Calu3 (cell line): ENCODE measurements at regions not wholly inside any gene's neighbourhood (a gene's known extent, or its start where the extent isn't known, plus 50 kb on each side); places are given as distances from the start of the nearest gene placed in this dataset.

ENCODE experiments used
- BruUV-seq: library from RNA; stranded (reverse); fragments of 400-500 nt; replicated peaks from 2 replicates; lab custom pipeline; 2021; lab: Mats Ljungman, UMichigan
- CTCF ChIA-PET: fragments of 300-600 bp; sonication (Branson Sonifier 250); formaldehyde crosslinking; loops from one replicate; lab custom pipeline; 2022; ENCODE audit warnings: antibody characterized with exemption; lab: Charles Lee
- DNase-seq: peaks from one replicate; pipeline ENCODE4 v3.0.0; 2022
- H3K27ac Mint-ChIP-seq: one replicate; pipeline ENCODE4 v1.8.0; 2022; ENCODE audit warnings: mixed read lengths; ENCODE audit not compliant: unreplicated experiment
- H3K27me3 Mint-ChIP-seq: one replicate; pipeline ENCODE4 v1.8.0; 2022; ENCODE audit warnings: mixed read lengths; ENCODE audit not compliant: unreplicated experiment
- H3K36me3 Mint-ChIP-seq: one replicate; pipeline ENCODE4 v1.8.0; 2022; ENCODE audit warnings: mild to moderate bottlenecking, moderate library complexity, mixed read lengths; ENCODE audit not compliant: insufficient read depth, unreplicated experiment
- H3K4me1 Mint-ChIP-seq: one replicate; pipeline ENCODE4 v1.8.0; 2022; ENCODE audit warnings: mild to moderate bottlenecking, low read depth, mixed read lengths; ENCODE audit not compliant: unreplicated experiment
- H3K4me3 Mint-ChIP-seq: one replicate; pipeline ENCODE4 v1.8.0; 2022; ENCODE audit warnings: mild to moderate bottlenecking, low read depth, moderate library complexity, mixed read lengths; ENCODE audit not compliant: unreplicated experiment
- H3K9me3 Mint-ChIP-seq: one replicate; pipeline ENCODE4 v1.8.0; 2022; ENCODE audit warnings: low read depth, mixed read lengths; ENCODE audit not compliant: unreplicated experiment
- intact Hi-C: fragments of 100-400 bp; cut with micrococcal nuclease; formaldehyde crosslinking; loops from one replicate; pipeline ENCODE4 v1.10.0; 2022; ENCODE audit not compliant: unreplicated experiment
- TF ChIP-seq, protein P1 (sequence below): fragments of 200-600 bp; IDR thresholded peaks from one replicate; pipeline ENCODE4 v1.8.0; 2022; ENCODE audit warnings: antibody characterized with exemption; ENCODE audit not compliant: unreplicated experiment

DNA sequence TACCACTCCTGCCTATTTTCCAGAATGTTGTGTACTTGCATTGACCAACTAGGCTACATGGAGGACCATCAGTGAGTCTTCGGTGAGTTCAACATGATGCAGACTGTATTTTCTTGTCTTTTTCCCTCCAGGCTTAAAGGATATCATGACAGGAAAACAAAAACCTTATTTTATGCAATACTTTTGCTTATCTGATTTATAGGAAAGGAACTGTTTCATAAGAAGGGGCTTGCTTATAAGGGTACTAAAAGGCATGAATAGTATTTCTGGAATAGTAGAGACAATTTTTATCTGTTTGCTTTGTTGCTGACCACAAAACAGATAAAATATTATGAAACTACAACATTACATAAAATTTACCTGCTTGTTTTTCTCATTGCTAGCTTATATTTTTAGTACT is 374.7 kb downstream of the KLF5 start:
- no peak overlapping the region for H3K4me3 Mint-ChIP-seq
- TF ChIP-seq, protein P1, sequence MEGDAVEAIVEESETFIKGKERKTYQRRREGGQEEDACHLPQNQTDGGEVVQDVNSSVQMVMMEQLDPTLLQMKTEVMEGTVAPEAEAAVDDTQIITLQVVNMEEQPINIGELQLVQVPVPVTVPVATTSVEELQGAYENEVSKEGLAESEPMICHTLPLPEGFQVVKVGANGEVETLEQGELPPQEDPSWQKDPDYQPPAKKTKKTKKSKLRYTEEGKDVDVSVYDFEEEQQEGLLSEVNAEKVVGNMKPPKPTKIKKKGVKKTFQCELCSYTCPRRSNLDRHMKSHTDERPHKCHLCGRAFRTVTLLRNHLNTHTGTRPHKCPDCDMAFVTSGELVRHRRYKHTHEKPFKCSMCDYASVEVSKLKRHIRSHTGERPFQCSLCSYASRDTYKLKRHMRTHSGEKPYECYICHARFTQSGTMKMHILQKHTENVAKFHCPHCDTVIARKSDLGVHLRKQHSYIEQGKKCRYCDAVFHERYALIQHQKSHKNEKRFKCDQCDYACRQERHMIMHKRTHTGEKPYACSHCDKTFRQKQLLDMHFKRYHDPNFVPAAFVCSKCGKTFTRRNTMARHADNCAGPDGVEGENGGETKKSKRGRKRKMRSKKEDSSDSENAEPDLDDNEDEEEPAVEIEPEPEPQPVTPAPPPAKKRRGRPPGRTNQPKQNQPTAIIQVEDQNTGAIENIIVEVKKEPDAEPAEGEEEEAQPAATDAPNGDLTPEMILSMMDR: no peak
- intact Hi-C loops: no loop called here
- no peak overlapping the region for H3K27ac Mint-ChIP-seq
- H3K27me3 Mint-ChIP-seq: no peaks in the 10 kb centered on the region
- no peak for DNase-seq
- CTCF ChIA-PET: no interaction called here
- no TSS peak for BruUV-seq
- peaks cover under 1% of the 10 kb centered on the region for H3K36me3 Mint-ChIP-seq
- peaks cover 28% of the 10 kb centered on the region for H3K4me1 Mint-ChIP-seq
- peaks cover 5% of the 10 kb centered on the region for H3K9me3 Mint-ChIP-seq

DNA sequence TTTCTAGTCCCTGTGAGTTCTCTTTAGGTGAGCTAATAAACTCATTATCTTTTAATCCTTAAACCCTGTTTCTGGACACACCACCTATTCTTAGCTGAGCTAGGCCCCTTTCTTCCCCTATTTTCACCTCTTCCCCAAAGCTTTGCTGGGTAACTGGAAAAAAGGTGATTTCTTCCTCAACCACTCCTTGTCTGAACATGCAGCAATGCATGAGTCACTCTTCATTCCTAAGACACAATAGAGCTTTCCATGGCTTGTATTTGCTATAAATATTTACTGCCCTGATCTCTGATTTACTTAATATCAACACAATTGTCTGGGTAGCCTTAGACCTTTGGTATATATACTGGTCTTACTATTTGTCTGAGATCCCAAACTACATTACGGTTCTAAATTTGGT is 370.9 kb downstream of the KLF5 start:
- Mint-ChIP-seq H3K4me1 (peaks cover 41% of the 10 kb centered on the region), H3K27me3 (no peaks in the 10 kb centered on the region), H3K27ac (peak overlapping the region; percentile 100), H3K9me3 (peaks cover 5% of the 10 kb centered on the region), H3K4me3 (peak overlapping the region; percentile 51), H3K36me3 (peaks cover 5% of the 10 kb centered on the region)
- CTCF ChIA-PET: no interaction called here
- TF ChIP-seq, protein P1: no peak
- intact Hi-C loops: loop anchor here (2.0 to 10.0 kb wide), 2 partner anchors 279 to 355 kb away; no protein-coding TSS in a partner anchor
- DNase-seq: peak; percentile 8
- BruUV-seq: no TSS peak

DNA sequence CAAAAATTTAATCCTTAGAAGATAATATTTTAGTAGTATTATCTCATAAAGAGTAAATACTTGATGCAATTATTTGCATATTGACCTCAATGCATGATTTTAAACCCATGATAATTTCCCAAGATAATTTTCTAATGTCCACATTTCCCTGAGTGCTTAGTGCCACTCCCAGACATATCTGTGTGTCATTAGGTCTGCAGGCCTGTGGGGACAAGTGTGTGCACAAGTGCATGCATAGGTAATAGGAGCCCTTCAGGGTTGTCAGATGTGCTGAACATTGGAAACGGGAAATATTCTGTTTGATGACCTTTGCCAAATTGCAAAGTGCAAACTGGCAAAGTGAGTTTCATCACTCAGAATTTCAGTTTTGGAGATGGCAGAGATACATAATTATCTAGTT is 369.9 kb downstream of the KLF5 start:
- DNase-seq: no peak

DNA sequence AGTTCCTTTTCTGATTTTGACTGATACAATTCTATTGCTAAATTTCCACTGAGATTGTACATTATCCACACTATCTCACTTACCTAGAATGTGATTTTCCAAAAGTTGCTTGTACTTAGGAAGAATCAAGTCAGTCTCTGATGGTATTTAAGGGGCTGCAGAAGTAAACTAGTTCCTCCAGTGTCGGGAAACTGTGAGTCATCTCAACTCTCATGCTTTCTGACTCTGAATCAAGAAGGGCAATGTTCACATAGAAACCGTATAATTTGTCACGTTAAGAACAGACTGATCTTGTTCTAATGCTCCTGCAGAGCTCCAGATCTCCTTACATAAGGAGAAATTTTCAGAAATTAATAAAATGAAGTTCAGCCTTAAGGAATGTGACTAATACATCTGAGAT is 369.3 kb downstream of the KLF5 start:
- Mint-ChIP-seq H3K36me3 (peaks cover 5% of the 10 kb centered on the region), H3K4me3 (no peak overlapping the region), H3K27ac (peak overlapping the region; percentile 90), H3K27me3 (no peaks in the 10 kb centered on the region), H3K4me1 (peaks cover 33% of the 10 kb centered on the region), H3K9me3 (peaks cover 5% of the 10 kb centered on the region)
- peak; percentile 16 for DNase-seq
- CTCF ChIA-PET: no interaction called here
- BruUV-seq: no TSS peak
- TF ChIP-seq, protein P1: no peak
- intact Hi-C loops: loop anchor here (2.0 to 10.0 kb wide), 2 partner anchors 281 to 353 kb away; no protein-coding TSS in a partner anchor

More for the DNA sequence above, 369.9 kb downstream of the KLF5 start:
- peaks cover 5% of the 10 kb centered on the region for H3K9me3 Mint-ChIP-seq
- peaks cover 37% of the 10 kb centered on the region for H3K4me1 Mint-ChIP-seq
- no peak overlapping the region for H3K4me3 Mint-ChIP-seq
- TF ChIP-seq, protein P1: no peak
- no peaks in the 10 kb centered on the region for H3K27me3 Mint-ChIP-seq
- BruUV-seq: no TSS peak
- intact Hi-C loops: loop anchor here (2.0 to 10.0 kb wide), 2 partner anchors 280 to 354 kb away; no protein-coding TSS in a partner anchor
- peak overlapping the region; percentile 90 for H3K27ac Mint-ChIP-seq
- CTCF ChIA-PET: interaction anchor here (0.7 kb wide), 1 partner anchor 245 kb away, joined by 5 read pairs; no protein-coding TSS in a partner anchor
- peaks cover 5% of the 10 kb centered on the region for H3K36me3 Mint-ChIP-seq
